IMR-90 (cell line): ENCODE measurements at regions not wholly inside any gene's neighbourhood (a gene's known extent, or its start where the extent isn't known, plus 50 kb on each side); places are given as distances from the start of the nearest gene placed in this dataset.

Experiments
- ATAC-seq: fragments of 200-7000 bp; cut with Tn5 transposase; 2 replicates; pipeline ENCODE4 v1.9.1; 2020; ENCODE audit warnings: low read depth, mild to moderate bottlenecking, moderate library complexity
- BruUV-seq: library from RNA; stranded (reverse); fragments of 400-500 nt; replicated peaks from 2 replicates; lab custom pipeline; 2021; lab: Mats Ljungman, UMichigan
- CTCF ChIA-PET: fragments of 300-600 bp; formaldehyde crosslinking; extraction: SDS; loops from one replicate; lab custom pipeline; 2021; ENCODE audit warnings: antibody characterized with exemption; lab: Yijun Ruan, JAX
- POLR2A ChIA-PET: fragments of 300-600 bp; sonication (Branson Sonifier 250); formaldehyde crosslinking; loops from one replicate; lab custom pipeline; 2022; ENCODE audit warnings: antibody characterized with exemption; ENCODE audit not compliant: unreplicated experiment; lab: Charles Lee
- DNase-seq: peaks from one replicate; pipeline ENCODE4 v3.0.0; 2013
- H2AFZ ChIP-seq: replicated peaks from 2 replicates; pipeline ENCODE3; 2013; ENCODE audit warnings: low read length, mild to moderate bottlenecking; ENCODE audit not compliant: poor library complexity
- H2AK5ac ChIP-seq: 2 replicates; pipeline ENCODE4 v1.6.1; 2013; ENCODE audit warnings: low read depth, low read length, inconsistent platforms
- H2AK9ac ChIP-seq: replicated peaks from 2 replicates; pipeline ENCODE3; 2013; ENCODE audit warnings: mild to moderate bottlenecking, low read depth, low read length, moderate library complexity; ENCODE audit not compliant: poor library complexity
- H2BK120ac ChIP-seq: 2 replicates; pipeline ENCODE4 v1.6.1; 2013; ENCODE audit warnings: low read depth, low read length, inconsistent platforms
- H2BK15ac ChIP-seq: 3 replicates; pipeline ENCODE4 v1.6.1; 2013; ENCODE audit warnings: low read depth, low read length, inconsistent platforms
- H2BK20ac ChIP-seq: 2 replicates; pipeline ENCODE4 v1.6.1; 2013; ENCODE audit warnings: low read depth, mild to moderate bottlenecking, inconsistent platforms, low read length, moderate library complexity
- H2BK5ac ChIP-seq: 2 replicates; pipeline ENCODE4 v1.6.1; 2013; ENCODE audit warnings: mild to moderate bottlenecking, low read depth, low read length, inconsistent platforms; ENCODE audit not compliant: poor library complexity, severe bottlenecking
- H3K14ac ChIP-seq: replicated peaks from 2 replicates; pipeline ENCODE4 v1.6.1; 2013; ENCODE audit warnings: low read depth, low read length, inconsistent platforms
- H3K18ac ChIP-seq: 2 replicates; pipeline ENCODE4 v1.6.1; 2013; ENCODE audit warnings: low read depth, low read length, control low read depth
- H3K23ac ChIP-seq: 2 replicates; pipeline ENCODE4 v1.6.1; 2013; ENCODE audit warnings: low read depth, low read length, inconsistent platforms
- H3K27ac ChIP-seq: 2 replicates; pipeline ENCODE4 v1.5.1; 2013; ENCODE audit warnings: mild to moderate bottlenecking, control low read depth, low read length; ENCODE audit not compliant: insufficient read depth
- H3K27me3 ChIP-seq: 2 replicates; pipeline ENCODE4 v1.6.1; 2013; ENCODE audit warnings: low read length; ENCODE audit not compliant: control insufficient read depth, insufficient read depth
- H3K36me3 ChIP-seq: 2 replicates; pipeline ENCODE4 v1.6.1; 2013; ENCODE audit warnings: low read length, mixed read lengths; ENCODE audit not compliant: control insufficient read depth, insufficient read depth
- H3K4ac ChIP-seq: 2 replicates; pipeline ENCODE4 v1.6.1; 2013; ENCODE audit warnings: low read depth, low read length, inconsistent platforms
- H3K4me1 ChIP-seq: 2 replicates; pipeline ENCODE4 v1.6.1; 2013; ENCODE audit warnings: low read length, mixed read lengths; ENCODE audit not compliant: control insufficient read depth, insufficient read depth
- H3K4me2 ChIP-seq: 2 replicates; pipeline ENCODE4 v1.6.1; 2013; ENCODE audit warnings: low read depth, mild to moderate bottlenecking, control low read depth, low read length, moderate library complexity
- H3K4me3 ChIP-seq: 2 replicates; pipeline ENCODE4 v1.5.1; 2013; ENCODE audit warnings: low read depth, mild to moderate bottlenecking, control low read depth, low read length, moderate library complexity; ENCODE audit not compliant: insufficient read depth
- H3K56ac ChIP-seq: 2 replicates; pipeline ENCODE4 v1.6.1; 2013; ENCODE audit warnings: low read length, inconsistent platforms; ENCODE audit not compliant: insufficient read depth; ENCODE audit errors: extremely low read depth
- H3K79me1 ChIP-seq, 2 experiments: 2 replicates each; pipeline ENCODE4 v1.6.1; 2013; ENCODE audit warnings: low read length in 2 of 2, inconsistent platforms in 1 of 2, low read depth in 1 of 2
- H3K9ac ChIP-seq: 2 replicates; pipeline ENCODE4 v1.6.1; 2013; ENCODE audit warnings: low read depth, low read length, control low read depth
- H3K9me1 ChIP-seq: 2 replicates; pipeline ENCODE4 v1.6.1; 2013; ENCODE audit warnings: low read length, inconsistent platforms; ENCODE audit not compliant: insufficient read depth
- H3K9me3 ChIP-seq: 2 replicates; pipeline ENCODE4 v1.6.1; 2013; ENCODE audit warnings: low read length; ENCODE audit not compliant: control insufficient read depth, insufficient read depth
- H4K20me1 ChIP-seq: 2 replicates; pipeline ENCODE4 v1.6.1; 2013; ENCODE audit warnings: low read length, inconsistent platforms; ENCODE audit not compliant: insufficient read depth
- H4K5ac ChIP-seq: 2 replicates; pipeline ENCODE4 v1.6.1; 2013; ENCODE audit warnings: mild to moderate bottlenecking, low read depth, low read length, control low read depth
- H4K8ac ChIP-seq, 2 experiments: 2 replicates each; pipeline ENCODE4 v1.6.1; 2013; ENCODE audit warnings: low read depth in 2 of 2, low read length in 2 of 2, control low read depth in 1 of 2, inconsistent platforms in 1 of 2
- H4K91ac ChIP-seq: 2 replicates; pipeline ENCODE4 v1.6.1; 2013; ENCODE audit warnings: low read depth, low read length, inconsistent platforms; ENCODE audit not compliant: insufficient read depth
- CHD1 ChIP-seq: IDR thresholded peaks from 2 replicates; pipeline ENCODE4 v1.6.1; 2012; ENCODE audit warnings: low read depth, low read length, improper control_type of control experiment
- ELK1 ChIP-seq: fragments of 150-350 bp; IDR thresholded peaks from 2 replicates; pipeline ENCODE4 v1.6.1; 2016; ENCODE audit warnings: low read depth, mild to moderate bottlenecking, low read length, moderate library complexity, borderline replicate concordance
- MAFK ChIP-seq: IDR thresholded peaks from 2 replicates; pipeline ENCODE4 v1.6.1; 2012; ENCODE audit warnings: low read depth, low read length, improper control_type of control experiment
- RAD21 ChIP-seq: IDR thresholded peaks from 2 replicates; pipeline ENCODE4 v1.6.1; 2012; ENCODE audit warnings: low read length, improper control_type of control experiment
- SMC3 ChIP-seq: fragments of 150-350 bp; IDR thresholded peaks from 2 replicates; pipeline ENCODE4 v1.6.1; 2016; ENCODE audit warnings: low read depth, mild to moderate bottlenecking, antibody characterized with exemption, low read length, moderate library complexity
- WGBS, 2 experiments: methylation state at CpG; one replicate each; pipeline versions ENCODE4 v1.1.5 to v1.1.7; 2013; ENCODE audit warnings: missing lambda C conversion rate in 2 of 2; ENCODE audit not compliant: insufficient read length in 1 of 2; ENCODE audit errors: extremely low coverage in 2 of 2; 5-methylcytosine and 5-hydroxymethylcytosine counted together
- dilution Hi-C: fragments of 300-500 bp; cut with HindIII; formaldehyde crosslinking; loops from one replicate; pipeline ENCODE4 v1.14.3; 2018; ENCODE audit warnings: low sequenced_read_pairs; ENCODE audit not compliant: unreplicated experiment
- in situ Hi-C: fragments of 300-500 bp; cut with MboI; formaldehyde crosslinking; loops from 3 replicates; pipeline ENCODE4 v1.14.3; 2019; ENCODE audit warnings: low sequenced_read_pairs, inconsistent platforms, mixed read lengths
- intact Hi-C: fragments of 100-400 bp; cut with micrococcal nuclease; formaldehyde crosslinking; loops from 2 replicates; pipeline ENCODE4 v1.10.0; 2022

GRCh38 chr2:60070196-60070595 is 483.3 kb downstream of the BCL11A start:
- H4K5ac ChIP-seq: no peak overlapping the region
- no peak overlapping the region for H3K4ac ChIP-seq
- DNase-seq (no peak), ATAC-seq (no peak)
- H3K79me1 ChIP-seq: no peaks in the 10 kb centered on the region
- H2AK5ac ChIP-seq: no peak overlapping the region
- dilution Hi-C loops: no loop called here
- no peak overlapping the region for H3K14ac ChIP-seq
- H3K27ac ChIP-seq: no peak overlapping the region
- H3K27me3 ChIP-seq: no peaks in the 10 kb centered on the region
- POLR2A ChIA-PET: no interaction called here
- no peak overlapping the region for H2BK5ac ChIP-seq
- H3K18ac ChIP-seq: no peak overlapping the region
- BruUV-seq: no TSS peak
- no peaks in the 10 kb centered on the region for H3K4me1 ChIP-seq
- H4K8ac ChIP-seq: no peak overlapping the region
- H3K4me2 ChIP-seq: no peak overlapping the region
- H4K20me1 ChIP-seq: no peaks in the 10 kb centered on the region
- H2AFZ ChIP-seq: no peak overlapping the region
- no peak overlapping the region for H3K56ac ChIP-seq
- H3K9me1 ChIP-seq: no peaks in the 10 kb centered on the region
- no peak overlapping the region for H2BK20ac ChIP-seq
- H3K9ac ChIP-seq: no peak overlapping the region
- H2BK120ac ChIP-seq: no peak overlapping the region
- H3K36me3 ChIP-seq: no peaks in the 10 kb centered on the region
- no peak overlapping the region for H3K23ac ChIP-seq
- no peak overlapping the region for H2BK15ac ChIP-seq
- in situ Hi-C loops: no loop called here
- peaks cover 3% of the 10 kb centered on the region; the same call in 1 of the 2 replicates for H3K9me3 ChIP-seq
- no CpG with 5 or more reads among the region's 5 CpGs for WGBS, 2 experiments
- TF ChIP-seq MAFK (no peak), CHD1 (no peak), ELK1 (no peak), SMC3 (no peak), RAD21 (no peak)
- H4K91ac ChIP-seq: no peak overlapping the region
- no peak overlapping the region for H2AK9ac ChIP-seq
- intact Hi-C loops: no loop called here
- CTCF ChIA-PET: no interaction called here
- H3K4me3 ChIP-seq: no peak overlapping the region
